Gastrocnemius medialis (tissue), 4 donors: ENCODE measurements at regions not wholly inside any gene's neighbourhood (a gene's known extent, or its start where the extent isn't known, plus 50 kb on each side); places are given as distances from the start of the nearest gene placed in this dataset.
"Not testable (repeated sequence)": the region's sequence is repeated elsewhere in the genome, so short reads cannot be mapped to it uniquely, and the experiment has no call there.

ENCODE experiments used
- ATAC-seq, 2 donors: fragments of 150-250 bp; one replicate each; pipeline ENCODE4 v1.9.1; 2016
- DNase-seq, 2 donors: peaks; one replicate each; pipeline ENCODE4 v3.0.0-alpha.2; 2019
- H3K27ac ChIP-seq, 4 donors: fragments of 200-600 bp; sonication (generic); 1 replicate in 1 of 4; 2 replicates in 3 of 4; pipeline ENCODE4 v1.5.1; 2016 to 2018; ENCODE audit warnings: mild to moderate bottlenecking in 2 of 4, moderate library complexity in 1 of 4
- H3K27me3 ChIP-seq, 3 donors: fragments of 200-600 bp; sonication (generic) in 2 of 3; 1 replicate in 1 of 3; 2 replicates in 2 of 3; pipeline versions ENCODE4 v1.5.1 to v1.6.0; 2016 to 2019; ENCODE audit warnings: mild to moderate bottlenecking in 1 of 3, moderate library complexity in 1 of 3
- H3K36me3 ChIP-seq, 2 donors: fragments of 200-600 bp; sonication (generic) in 1 of 2; one replicate each; pipeline ENCODE4 v1.5.1; 2017 to 2018
- H3K4me1 ChIP-seq, 2 donors: fragments of 200-600 bp; sonication (generic) in 1 of 2; one replicate each; pipeline ENCODE4 v1.5.1; 2016 to 2017; ENCODE audit warnings: mild to moderate bottlenecking in 2 of 2
- H3K4me3 ChIP-seq, 4 donors: fragments of 200-600 bp; sonication (generic) in 3 of 4; 1 replicate in 1 of 4; 2 replicates in 3 of 4; pipeline ENCODE4 v1.5.1; 2016 to 2019; ENCODE audit warnings: mild to moderate bottlenecking in 2 of 4
- H3K9me3 ChIP-seq, 3 donors: fragments of 200-600 bp; sonication (generic) in 2 of 3; 1 replicate in 1 of 3; 2 replicates in 2 of 3; pipeline ENCODE4 v1.5.1; 2016 to 2019
- in situ Hi-C, 4 donors: fragments of 200-750 bp; cut with MboI; loops; one replicate each; pipeline versions ENCODE4 v1.15.0 to v1.8.0; 2017; ENCODE audit warnings: low sequenced_read_pairs in 4 of 4
- intact Hi-C: fragments of 100-400 bp; cut with DNase I; formaldehyde crosslinking; loops from one replicate; pipeline ENCODE4 v1.15.1; 2023; ENCODE audit warnings: low total_unique reads

DNA sequence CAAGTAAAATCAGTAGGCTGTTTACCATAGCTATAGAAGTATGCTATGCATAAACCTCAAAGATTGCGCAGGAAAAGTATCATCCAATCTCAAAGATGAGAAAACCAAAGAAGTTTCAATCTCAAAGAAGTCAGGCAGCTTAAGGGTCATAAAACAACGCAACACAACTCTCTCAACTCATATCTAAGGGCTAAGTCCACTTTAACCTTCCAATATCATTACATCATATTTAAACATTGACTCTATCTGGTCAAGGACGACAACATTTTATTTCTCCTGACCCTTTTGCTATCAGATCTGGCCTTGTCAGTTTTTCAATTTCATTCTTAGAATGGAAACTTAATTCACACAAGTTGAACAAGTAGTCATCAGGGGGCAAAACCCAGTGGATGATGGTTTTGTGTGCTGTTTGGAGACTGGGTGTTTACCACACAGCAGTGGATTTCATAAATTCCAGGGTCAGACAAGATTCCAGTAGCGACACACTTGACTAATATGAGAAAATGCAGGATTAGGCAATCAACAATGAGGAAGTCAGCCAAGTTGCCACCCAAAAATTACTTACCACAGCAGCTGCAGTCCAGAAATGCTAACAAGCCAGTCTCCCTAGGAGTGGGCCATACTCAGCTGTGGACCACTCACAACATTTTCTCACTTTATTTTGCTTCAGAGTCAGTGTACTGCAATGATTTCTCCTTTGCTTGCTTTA, 108.7 kb upstream of the NBPF26 start:
- DNase-seq, H3K4me1 ChIP-seq, H3K4me3 ChIP-seq, H3K36me3 ChIP-seq, in situ Hi-C loops, intact Hi-C loops, H3K27me3 ChIP-seq, H3K27ac ChIP-seq, H3K9me3 ChIP-seq: not testable (repeated sequence)
- ATAC-seq = peak; percentile 20 to 61

GRCh38 chr1:120617493-120617892, 106.3 kb upstream of the NBPF26 start:
- DNase-seq, H3K27me3 ChIP-seq, H3K9me3 ChIP-seq, in situ Hi-C loops, H3K27ac ChIP-seq, H3K4me1 ChIP-seq, H3K36me3 ChIP-seq, intact Hi-C loops, H3K4me3 ChIP-seq: not testable (repeated sequence)
- ATAC-seq = peak in 1 of 2 donors; percentile 19

DNA sequence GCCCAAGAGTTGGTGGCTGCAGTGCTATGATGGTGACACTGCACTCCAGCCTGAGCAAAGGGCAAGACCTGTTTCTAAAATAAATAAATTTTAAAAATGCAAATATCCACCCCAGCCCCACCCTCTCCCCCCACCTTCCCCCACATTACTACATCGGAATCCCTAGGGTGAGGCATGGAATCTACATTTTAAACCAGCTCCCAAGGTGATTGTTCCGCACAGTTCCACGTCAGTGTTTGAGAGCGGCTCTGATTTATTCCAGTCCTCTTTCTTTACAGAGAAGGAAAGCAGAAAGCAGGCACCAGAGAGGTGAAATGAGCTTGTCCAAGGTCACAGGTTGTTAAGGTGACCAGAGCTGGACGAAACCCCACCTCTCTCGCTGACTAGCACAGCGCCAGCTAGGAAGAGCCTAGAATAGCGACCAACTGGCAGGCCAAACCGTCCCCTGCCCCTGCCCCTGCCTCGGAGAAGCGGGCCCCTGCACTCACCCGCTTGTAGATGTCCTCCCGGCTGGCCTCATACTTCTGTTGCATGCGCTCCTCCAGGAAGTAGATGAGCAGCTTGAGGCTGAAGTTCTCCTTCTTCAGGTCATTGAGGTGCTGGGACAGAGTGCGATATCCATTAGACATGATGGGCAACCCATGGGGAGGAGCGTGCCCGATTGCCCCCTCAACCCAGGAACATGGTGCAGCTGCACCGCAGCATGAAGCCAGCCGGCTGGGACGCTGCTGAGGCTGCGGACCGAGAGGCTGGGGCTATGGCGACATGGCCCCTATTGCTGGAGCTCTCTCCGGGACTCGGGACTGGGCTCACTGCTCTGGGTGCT, 103.7 kb upstream of the NBPF26 start:
- H3K9me3 ChIP-seq, intact Hi-C loops, H3K27me3 ChIP-seq, H3K36me3 ChIP-seq, H3K4me1 ChIP-seq, in situ Hi-C loops, DNase-seq: not testable (repeated sequence)
- Histone ChIP-seq H3K4me3 (peak overlapping the region in 1 of 4 donors; percentile 54), H3K27ac (peak overlapping the region in 2 of 4 donors; percentile 76 to 79)
- peak; percentile 37 to 52 for ATAC-seq

DNA sequence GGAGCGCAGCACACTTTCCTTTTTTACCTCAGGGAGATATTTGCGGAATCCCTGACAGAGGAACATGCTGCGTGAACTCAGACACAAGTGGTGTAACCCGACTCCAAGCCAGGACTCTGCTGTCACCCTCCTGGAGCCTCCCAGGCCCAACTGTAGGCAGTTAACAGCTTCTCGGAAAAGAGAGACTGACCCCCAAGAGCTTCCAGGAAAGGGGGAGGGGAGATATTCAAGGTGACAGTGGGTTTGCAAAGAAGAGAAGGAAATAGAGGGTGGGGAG, 103.1 kb upstream of the NBPF26 start:
- H3K9me3 ChIP-seq, H3K27me3 ChIP-seq, intact Hi-C loops, in situ Hi-C loops, H3K4me3 ChIP-seq, DNase-seq, H3K27ac ChIP-seq, H3K36me3 ChIP-seq, H3K4me1 ChIP-seq: not testable (repeated sequence)
- peak; percentile 58 to 79 for ATAC-seq

- intact Hi-C loops, H3K9me3 ChIP-seq, in situ Hi-C loops, DNase-seq, H3K4me1 ChIP-seq, H3K4me3 ChIP-seq, H3K36me3 ChIP-seq, H3K27me3 ChIP-seq: not testable (repeated sequence)
- H3K27ac ChIP-seq = peak overlapping the region in 1 of 4 donors; percentile 70
- ATAC-seq = peak; percentile 46 to 56
Measured at GRCh38 chr1:120621278-120621677, 102.5 kb upstream of the NBPF26 start.

DNA sequence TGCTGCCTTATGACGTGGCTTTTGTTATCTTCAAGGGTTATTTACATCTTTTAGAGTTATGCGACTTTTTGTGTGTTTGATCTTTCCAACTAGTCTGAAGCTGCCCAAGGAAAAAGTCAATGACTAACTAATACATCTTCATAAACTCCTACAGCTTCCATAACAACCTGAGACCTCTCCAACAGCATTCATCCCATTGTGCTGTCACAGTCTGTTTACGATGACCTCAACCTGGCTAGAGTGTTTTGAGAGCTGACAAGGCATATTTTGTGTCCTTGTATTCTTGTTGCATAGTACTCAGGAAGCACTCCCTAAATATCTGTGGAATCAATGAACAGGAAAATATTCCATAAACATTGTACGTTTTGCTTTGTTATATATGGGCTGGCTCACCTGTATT, 100.2 kb upstream of the NBPF26 start:
- H3K36me3 ChIP-seq, H3K4me1 ChIP-seq, H3K4me3 ChIP-seq, H3K27ac ChIP-seq, DNase-seq, H3K9me3 ChIP-seq, in situ Hi-C loops, intact Hi-C loops, ATAC-seq, H3K27me3 ChIP-seq: not testable (repeated sequence)

GRCh38 chr1:120624565-120625064, 99.1 kb upstream of the NBPF26 start:
- DNase-seq, intact Hi-C loops, in situ Hi-C loops, ATAC-seq, H3K36me3 ChIP-seq, H3K9me3 ChIP-seq, H3K4me1 ChIP-seq, H3K4me3 ChIP-seq, H3K27me3 ChIP-seq: not testable (repeated sequence)
- H3K27ac ChIP-seq = peak overlapping the region in 2 of 4 donors; percentile 61 to 70

DNA sequence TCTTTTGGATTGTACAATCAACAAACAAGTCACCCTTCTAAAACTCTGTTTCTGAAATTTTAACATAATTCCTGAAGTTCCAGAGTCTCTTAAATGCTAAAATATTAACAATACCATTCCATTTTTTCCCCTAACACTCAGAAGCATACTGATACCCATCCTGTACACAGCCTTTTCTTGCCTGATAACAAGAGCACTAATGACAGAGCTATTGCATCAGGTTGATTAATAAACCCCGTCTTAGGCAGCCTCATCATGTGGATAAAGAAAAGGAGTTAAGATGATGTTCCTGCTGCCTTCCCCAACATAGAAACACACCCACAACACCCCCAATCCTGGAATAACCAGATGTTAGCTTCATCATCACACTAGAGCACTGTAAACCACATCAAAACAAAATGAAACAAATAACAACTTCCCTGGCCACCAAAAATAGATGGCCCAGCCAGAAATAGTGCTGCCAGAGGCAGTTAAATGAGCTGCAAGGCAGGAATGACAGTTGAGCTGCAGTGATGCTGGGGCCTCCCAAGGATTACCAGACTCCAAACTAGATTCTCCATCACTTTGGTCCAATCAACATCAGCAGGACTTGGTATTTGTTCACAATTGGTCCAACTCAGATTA, 93.8 kb upstream of the NBPF26 start:
- H3K4me3 ChIP-seq, in situ Hi-C loops, H3K9me3 ChIP-seq, DNase-seq, H3K4me1 ChIP-seq, H3K27me3 ChIP-seq, intact Hi-C loops, H3K36me3 ChIP-seq, H3K27ac ChIP-seq: not testable (repeated sequence)
- ATAC-seq = peak; percentile 45 to 55

DNA sequence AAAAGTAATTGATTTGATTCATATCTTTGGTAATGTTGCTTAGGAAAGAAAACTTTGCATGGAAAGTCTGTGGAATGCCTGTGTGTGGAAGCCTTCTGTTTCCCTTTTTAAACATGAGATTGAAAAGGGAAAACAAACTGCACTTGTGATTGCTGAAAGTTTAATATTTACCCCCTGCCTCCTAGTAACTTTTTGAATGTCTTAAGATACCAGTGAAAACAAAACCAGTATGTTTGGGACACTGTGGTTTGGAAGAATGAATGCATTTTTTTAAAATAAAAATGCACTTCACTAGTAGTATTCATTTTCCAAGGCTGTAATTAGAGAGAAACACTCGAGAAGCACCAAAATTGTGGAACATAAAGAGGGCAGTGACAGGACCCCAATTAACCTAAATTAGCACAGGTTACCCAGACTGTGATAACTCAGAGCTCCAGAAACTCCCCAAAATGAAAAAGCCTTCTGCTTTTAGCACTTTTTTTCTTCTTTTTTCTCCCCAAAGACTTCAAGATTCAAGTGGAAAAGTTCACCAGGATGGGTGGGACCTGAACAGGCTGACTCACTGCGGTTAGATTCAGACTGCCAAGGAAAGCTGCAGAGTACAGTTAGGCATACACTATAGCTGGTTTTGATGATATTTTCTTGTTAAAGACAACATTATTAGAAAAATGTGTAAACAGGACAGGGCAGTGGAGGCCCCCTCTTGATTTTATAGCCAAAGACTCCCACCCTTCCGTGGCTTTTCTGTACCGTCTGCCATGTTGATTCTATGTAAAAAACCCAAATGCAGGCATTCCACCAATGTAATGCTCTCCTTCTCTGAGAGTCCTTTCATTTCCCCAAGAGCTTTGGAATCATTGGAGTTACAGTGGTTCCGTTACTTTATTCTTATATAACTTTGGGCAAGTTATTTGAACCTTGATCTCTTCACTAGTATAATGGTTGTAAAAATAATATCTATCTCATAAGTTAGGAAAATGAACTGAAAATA, 88.6 kb upstream of the NBPF26 start:
- ATAC-seq = peak in 1 of 2 donors; percentile 72

GRCh38 chr1:120640261-120641013, 83.3 kb upstream of the NBPF26 start:
- H3K27ac ChIP-seq, in situ Hi-C loops, H3K4me3 ChIP-seq, DNase-seq, ATAC-seq, H3K36me3 ChIP-seq, intact Hi-C loops, H3K9me3 ChIP-seq, H3K4me1 ChIP-seq, H3K27me3 ChIP-seq: not testable (repeated sequence)

More for the DNA sequence above, 88.6 kb upstream of the NBPF26 start:
- H3K27ac ChIP-seq, H3K4me3 ChIP-seq, in situ Hi-C loops, H3K27me3 ChIP-seq, intact Hi-C loops, H3K4me1 ChIP-seq, H3K36me3 ChIP-seq, H3K9me3 ChIP-seq, DNase-seq: not testable (repeated sequence)
